GM19043 (cell line): ENCODE measurements at regions not wholly inside any gene's neighbourhood (a gene's known extent, or its start where the extent isn't known, plus 50 kb on each side); places are given as distances from the start of the nearest gene placed in this dataset.
A peak's percentile ranks its signal among the peaks of the same experiment; 100 is the strongest.

Experiments used
- ATAC-seq: cut with Tn5 transposase; IDR thresholded peaks from one replicate; pipeline ENCODE4 v1.9.1; 2021; ENCODE audit warnings: low read depth; ENCODE audit not compliant: unreplicated experiment

- no peak for ATAC-seq
Measured at GRCh38 chr2:11920993-11921583, 174.7 kb downstream of the LPIN1 start.

DNA sequence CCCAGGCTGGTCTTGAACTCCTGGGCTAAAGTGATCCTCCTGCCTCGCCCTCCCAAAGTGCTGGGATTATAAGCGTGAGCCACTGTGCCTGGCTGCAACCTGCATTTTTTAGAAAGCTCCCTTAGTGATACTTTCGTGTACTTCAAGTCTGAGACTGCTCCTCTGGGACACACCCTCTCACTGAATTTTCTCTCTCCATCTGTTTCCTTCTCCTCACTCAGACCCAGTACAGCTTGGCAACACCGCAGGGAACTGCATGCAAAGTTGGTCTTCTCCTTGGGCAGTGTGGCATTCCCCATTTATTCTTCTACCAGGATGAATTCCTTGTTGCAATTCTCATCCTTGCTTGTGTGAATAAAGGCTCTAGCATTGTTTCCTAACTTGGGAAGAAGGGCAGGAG is 175.9 kb downstream of the LPIN1 start:
- no peak for ATAC-seq

DNA sequence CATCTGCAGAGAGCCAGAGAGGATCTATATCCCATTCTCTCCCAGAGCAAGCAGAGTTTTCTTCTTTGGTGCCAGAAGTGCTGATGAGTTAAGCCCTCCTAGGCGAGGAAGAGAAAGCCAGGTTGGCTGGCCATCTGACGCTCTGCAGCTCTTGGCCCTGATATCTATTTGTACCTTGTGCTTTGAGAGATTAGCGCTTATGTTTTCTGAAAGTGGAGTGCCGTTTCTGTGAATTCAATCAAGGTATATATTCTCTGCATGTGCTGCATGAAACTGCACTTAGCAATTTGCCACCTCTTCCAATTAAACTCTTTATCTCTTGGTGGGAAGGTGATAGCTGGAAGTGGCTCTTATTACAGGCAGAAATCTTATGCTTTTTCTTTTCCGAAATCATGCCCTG is 177.5 kb downstream of the LPIN1 start:
- no peak for ATAC-seq

- no peak for ATAC-seq
Measured at GRCh38 chr2:11925295-11926066, 179.0 kb downstream of the LPIN1 start.

DNA sequence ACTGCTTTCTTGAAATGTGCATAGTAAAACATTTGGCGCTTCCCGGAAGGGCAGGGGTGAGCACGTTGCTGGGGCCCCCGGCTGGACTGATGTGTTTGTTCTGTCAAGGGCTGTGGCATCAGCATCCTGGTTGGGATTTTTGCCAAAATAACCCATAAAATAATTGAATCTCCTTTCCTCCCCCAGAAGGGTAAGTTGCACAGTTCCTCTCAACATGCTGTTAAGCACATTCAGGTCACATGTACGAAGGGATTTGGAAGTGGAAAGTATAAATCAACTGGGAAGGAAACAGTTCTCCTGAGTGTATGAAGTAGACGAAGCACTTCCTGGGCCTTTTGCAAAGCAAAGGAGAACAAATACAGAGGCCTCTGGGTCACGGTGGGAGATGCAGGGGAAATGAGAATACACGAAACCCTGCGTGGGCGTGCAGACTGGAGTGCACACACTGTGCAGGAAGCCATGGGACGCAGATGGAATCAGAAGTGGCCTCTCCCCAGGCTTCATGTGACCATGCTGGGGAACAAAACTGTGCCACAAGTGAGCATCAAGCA is 183.9 kb downstream of the LPIN1 start:
- ATAC-seq: no peak

GRCh38 chr2:11932048-11932512 is 185.6 kb downstream of the LPIN1 start:
- ATAC-seq: no peak

- no peak for ATAC-seq
Measured at GRCh38 chr2:11932962-11933361, 186.5 kb downstream of the LPIN1 start.

DNA sequence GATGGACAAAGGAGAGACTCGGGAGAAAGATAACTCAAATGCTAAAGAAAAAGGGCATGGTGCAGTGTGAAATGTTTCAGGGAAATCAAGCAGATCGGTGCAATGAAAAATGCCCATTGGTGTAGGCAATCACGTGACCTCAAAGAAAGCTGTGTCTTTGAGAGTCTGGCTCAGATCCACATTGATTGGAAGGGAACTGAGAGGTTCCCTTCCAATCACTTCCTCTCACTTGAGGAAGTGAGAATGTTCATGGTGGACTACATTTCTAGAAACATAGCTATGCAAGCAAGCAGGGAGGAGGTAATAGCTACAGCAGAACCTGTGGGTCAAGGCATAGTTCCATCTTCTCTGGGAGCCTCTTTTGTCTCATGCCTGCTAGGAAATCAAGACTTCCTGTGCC is 187.4 kb downstream of the LPIN1 start:
- peak; percentile 80 for ATAC-seq

DNA sequence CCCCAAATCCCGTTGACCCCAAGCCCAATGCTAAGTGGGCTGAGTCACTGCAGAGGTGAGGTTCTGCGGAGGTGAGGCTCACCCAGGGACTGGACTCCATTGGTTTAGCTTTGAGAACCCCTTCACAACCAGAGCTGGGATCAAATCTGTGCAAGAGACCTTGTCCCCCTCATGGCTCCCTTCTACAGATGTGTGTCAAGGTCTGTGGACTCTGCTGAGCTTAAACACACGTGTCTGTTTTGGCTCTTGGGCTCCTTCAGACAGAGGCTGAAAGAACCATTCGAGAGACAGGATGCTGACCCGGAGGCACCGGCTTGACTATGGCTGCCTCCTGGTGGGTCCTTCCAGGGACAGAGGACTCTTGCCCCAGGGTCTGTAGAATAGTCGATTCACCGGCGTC is 190.3 kb downstream of the LPIN1 start:
- no peak for ATAC-seq

- ATAC-seq: no peak
Measured at GRCh38 chr2:11938196-11938595, 191.8 kb downstream of the LPIN1 start.

GRCh38 chr2:11939523-11939922 is 193.1 kb downstream of the LPIN1 start:
- ATAC-seq: no peak

DNA sequence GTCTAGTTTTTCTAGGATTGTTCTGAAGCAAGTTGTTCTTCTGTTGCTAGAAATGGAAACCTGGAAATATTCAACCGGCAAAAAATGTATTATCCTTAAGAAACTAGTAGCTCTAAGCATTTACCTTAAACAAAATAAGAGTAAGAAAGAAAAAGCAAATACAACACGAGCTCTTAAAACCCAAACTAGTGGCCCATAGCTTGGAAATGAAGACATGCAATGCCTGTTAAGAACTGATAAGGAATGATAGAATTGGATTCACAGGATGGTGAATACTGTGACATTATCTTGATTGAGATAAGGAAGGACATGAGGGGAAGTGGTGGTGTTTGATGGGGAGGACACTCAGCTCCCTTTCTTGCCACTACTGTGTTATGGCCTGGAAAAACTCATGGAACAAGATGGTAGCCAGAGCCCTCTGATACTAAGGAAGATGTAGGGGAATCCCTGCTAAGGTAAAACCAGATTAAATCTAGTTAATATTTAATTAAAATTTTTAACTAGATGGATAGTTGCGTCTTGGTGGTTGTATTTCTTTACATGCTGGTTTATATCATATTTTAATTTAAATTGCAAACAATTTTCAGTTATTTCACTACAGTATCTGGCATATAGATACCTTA is 193.8 kb downstream of the LPIN1 start:
- no peak for ATAC-seq

DNA sequence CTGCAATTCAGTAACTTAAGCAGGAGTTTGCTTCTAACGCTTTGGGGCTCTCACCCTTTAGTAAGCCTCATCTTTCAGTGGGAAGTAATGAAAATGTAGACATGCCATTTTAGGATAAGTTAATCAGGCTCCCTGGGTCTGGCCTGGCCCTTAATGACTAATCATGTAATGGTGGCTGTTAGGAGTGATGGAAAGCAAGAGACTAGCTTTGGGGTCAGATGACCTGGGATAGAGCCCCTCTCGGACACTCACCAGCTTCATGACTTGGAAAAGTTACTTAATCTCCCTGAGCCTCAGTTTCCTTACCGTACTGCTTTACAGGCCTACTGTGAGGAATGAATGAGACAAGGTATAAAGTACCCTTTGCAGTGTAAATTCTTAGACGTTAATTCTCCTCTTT is 194.4 kb downstream of the LPIN1 start:
- no peak for ATAC-seq

GRCh38 chr2:11941201-11942177 is 195.1 kb downstream of the LPIN1 start:
- no peak for ATAC-seq

DNA sequence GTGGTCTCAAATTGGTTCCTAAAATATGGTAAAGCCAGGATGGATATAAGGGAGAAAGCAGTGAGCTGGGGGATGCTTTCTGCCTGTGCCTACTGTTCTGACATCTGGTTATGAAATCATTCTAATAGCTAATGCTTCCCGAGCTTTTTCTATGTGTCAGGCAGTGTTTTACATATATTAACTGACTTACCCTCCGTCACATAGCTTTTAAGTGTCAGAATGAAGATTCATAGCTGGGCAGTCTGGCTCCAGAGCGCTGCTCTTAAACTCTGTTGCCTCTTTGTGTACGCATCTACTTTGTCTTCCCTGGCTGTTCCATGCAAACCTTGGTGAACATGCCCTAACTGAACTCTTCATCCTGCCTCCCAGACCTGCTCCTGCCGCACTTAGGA is 195.7 kb downstream of the LPIN1 start:
- no peak for ATAC-seq

DNA sequence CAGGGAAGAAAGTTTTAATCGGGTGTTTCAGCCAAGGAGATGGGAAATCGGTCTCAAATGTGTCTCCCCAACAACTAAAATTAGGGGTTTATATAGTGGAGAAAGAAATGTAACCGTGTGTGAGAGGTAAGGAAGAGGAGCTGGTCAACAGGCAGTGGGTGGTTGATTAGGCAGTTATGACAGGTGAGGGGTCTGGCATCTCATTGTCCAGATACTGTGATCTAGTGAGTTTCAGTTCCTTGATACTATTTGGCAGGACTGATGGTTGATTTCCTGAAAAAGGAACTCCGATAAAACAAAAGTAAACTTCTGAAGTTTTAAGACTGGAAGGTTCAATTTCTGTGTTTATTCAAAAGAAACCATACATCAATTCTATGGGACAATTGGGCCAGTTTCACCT is 197.9 kb downstream of the LPIN1 start:
- ATAC-seq: no peak

DNA sequence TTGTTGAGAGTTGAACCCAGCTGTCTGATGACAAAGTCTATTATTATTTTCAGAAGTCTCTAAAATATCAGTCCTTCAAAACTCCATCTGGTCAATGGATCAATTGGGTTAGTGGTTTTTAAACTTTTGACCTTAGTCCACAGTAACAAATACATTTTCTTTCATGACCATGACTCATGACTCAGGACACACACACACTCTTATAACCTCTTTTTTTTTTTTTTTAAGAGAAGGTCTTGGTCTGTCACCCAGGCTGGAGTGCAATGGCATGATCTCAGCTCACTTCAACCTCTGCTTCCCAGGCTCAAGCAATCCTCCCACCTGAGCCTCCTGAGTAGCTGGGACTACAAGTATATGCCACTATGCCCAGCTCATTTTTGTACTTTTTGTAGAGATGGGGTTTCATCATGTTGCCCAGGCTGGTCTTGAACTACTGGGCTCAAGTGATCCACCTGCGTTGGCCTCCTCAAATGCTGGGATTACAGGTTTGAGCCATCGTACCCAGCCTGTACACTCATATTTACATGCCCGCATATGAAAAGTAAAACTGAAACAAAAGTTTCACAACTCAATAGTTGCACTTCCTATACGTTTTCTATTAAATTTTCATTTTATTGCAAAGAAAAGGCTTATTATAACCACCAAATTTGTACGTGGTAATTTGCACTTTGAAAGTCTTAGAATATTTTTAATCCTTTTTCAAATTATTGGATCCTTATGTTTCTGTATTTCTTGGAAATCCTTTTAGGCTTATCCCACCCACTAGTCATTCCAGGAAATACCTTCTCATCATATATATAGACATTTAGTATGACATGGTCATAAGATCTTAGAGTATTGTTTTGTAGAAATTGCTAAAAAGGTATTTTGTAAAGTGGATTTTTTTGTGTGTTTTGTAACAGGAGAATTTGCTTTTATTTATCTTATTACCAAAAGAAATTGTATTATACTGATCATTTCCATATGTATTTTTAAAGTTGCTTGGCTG is 199.0 kb downstream of the LPIN1 start:
- peak; percentile 86 for ATAC-seq

GRCh38 chr2:11947956-11948355 is 201.5 kb downstream of the LPIN1 start:
- ATAC-seq: no peak
